ENCODE measurements at regions not wholly inside any gene's neighbourhood (a gene's known extent, or its start where the extent isn't known, plus 50 kb on each side); places are given as distances from the start of the nearest gene placed in this dataset.

DNA sequence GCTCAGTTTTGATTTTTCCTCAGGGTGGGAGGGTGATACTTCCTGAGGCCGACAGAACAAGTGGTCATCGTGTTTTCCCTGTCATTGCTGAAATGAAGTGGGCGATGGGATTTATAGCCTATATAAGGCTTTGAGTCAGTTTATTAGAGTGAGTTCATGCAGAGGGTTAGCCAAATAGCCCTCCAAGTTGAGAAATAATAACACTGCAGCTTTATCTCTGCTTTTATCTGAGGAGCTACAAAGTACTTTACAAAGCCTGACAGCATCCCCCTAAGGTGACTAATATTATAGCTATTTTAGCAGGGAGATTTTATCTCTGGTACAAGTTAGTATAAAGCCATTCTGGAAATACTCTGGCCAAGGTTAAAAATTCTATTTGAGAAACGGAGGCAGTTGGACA is 389.6 kb downstream of the MFSD1 start:
- 66 to 69% methylated on average over 4 of the region's 4 CpGs for WGBS, 2 donors

GRCh38 chr3:159196359-159196758 is 394.5 kb downstream of the MFSD1 start:
- ATAC-seq (ENCODE audit: low FRiP score in 2 of 2) (peak in 1 of 2 donors; percentile 23), DNase-seq (no peak)
- Histone ChIP-seq H3K4me1 (no peaks in the 10 kb centered on the region), H3K4me3 (no peak overlapping the region), H3K36me3 (no peaks in the 10 kb centered on the region), H3K27ac (no peak overlapping the region), H3K9me3 (peaks cover 0 to 9% (median 0%) of the 10 kb centered on the region in 4 donors), H3K27me3 (no peaks in the 10 kb centered on the region)
- 89 to 93% methylated on average over 1 of the region's 1 CpG for whole genome bisulfite sequencing, 2 donors
- TF ChIP-seq POLR2A (IDR thresholded peaks at IDR 0.05) = no peak
- TF ChIP-seq, protein P1, sequence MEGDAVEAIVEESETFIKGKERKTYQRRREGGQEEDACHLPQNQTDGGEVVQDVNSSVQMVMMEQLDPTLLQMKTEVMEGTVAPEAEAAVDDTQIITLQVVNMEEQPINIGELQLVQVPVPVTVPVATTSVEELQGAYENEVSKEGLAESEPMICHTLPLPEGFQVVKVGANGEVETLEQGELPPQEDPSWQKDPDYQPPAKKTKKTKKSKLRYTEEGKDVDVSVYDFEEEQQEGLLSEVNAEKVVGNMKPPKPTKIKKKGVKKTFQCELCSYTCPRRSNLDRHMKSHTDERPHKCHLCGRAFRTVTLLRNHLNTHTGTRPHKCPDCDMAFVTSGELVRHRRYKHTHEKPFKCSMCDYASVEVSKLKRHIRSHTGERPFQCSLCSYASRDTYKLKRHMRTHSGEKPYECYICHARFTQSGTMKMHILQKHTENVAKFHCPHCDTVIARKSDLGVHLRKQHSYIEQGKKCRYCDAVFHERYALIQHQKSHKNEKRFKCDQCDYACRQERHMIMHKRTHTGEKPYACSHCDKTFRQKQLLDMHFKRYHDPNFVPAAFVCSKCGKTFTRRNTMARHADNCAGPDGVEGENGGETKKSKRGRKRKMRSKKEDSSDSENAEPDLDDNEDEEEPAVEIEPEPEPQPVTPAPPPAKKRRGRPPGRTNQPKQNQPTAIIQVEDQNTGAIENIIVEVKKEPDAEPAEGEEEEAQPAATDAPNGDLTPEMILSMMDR (IDR thresholded peaks at IDR 0.05) = no peak
- no peak for TF ChIP-seq EP300 (IDR thresholded peaks at IDR 0.05)
- TF ChIP-seq POLR2AphosphoS5 (IDR thresholded peaks at IDR 0.05) = no peak

More for the DNA sequence above, 389.6 kb downstream of the MFSD1 start:
- Histone ChIP-seq H3K27ac (no peak overlapping the region), H3K9me3 (no peaks in the 10 kb centered on the region), H3K4me1 (no peaks in the 10 kb centered on the region), H3K36me3 (no peaks in the 10 kb centered on the region), H3K27me3 (no peaks in the 10 kb centered on the region), H3K4me3 (no peak overlapping the region)
- TF ChIP-seq POLR2AphosphoS5 (IDR thresholded peaks at IDR 0.05) (no peak), POLR2A (IDR thresholded peaks at IDR 0.05) (no peak), EP300 (IDR thresholded peaks at IDR 0.05) (no peak)
- TF ChIP-seq, protein P1 (IDR thresholded peaks at IDR 0.05) = no peak
- ATAC-seq (ENCODE audit: low FRiP score in 2 of 2) (no peak), DNase-seq (no peak)

DNA sequence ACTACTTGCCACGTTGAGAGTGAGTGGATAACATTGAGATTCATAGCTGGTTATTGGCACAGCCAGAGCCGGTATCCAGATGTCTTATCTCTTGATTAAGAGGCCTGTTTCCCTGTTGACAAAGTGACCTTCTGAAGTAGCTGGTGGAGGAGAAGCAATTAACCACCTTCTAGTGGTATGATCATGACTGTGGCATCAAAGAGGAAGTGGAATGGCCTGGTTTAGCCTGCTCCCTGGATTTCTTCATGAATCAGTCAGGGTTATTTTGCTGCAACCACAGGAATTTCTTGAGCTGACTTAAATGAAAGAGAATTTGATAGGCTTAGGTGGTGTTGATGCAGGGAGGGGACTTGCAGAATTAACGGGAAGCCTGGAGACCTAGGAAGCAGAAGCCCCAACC is 398.3 kb downstream of the MFSD1 start:
- no peak overlapping the region for H3K4me3 ChIP-seq
- no peak for ATAC-seq (ENCODE audit: low FRiP score in 2 of 2)
- DNase-seq = no peak
- TF ChIP-seq POLR2AphosphoS5 (IDR thresholded peaks at IDR 0.05) (no peak), EP300 (IDR thresholded peaks at IDR 0.05) (no peak), POLR2A (IDR thresholded peaks at IDR 0.05) (no peak)
- TF ChIP-seq, protein P1 (IDR thresholded peaks at IDR 0.05) = no peak
- no peaks in the 10 kb centered on the region for H3K36me3 ChIP-seq
- no peaks in the 10 kb centered on the region for H3K4me1 ChIP-seq
- H3K27ac ChIP-seq = no peak overlapping the region
- H3K27me3 ChIP-seq = no peaks in the 10 kb centered on the region
- WGBS, 2 donors = 70 to 71% methylated on average over 3 of the region's 3 CpGs
- H3K9me3 ChIP-seq = peaks cover 0 to 9% (median 0%) of the 10 kb centered on the region in 4 donors

GRCh38 chr3:159208050-159208449 is 406.2 kb downstream of the MFSD1 start:
- Histone ChIP-seq H3K4me3 (no peak overlapping the region), H3K27ac (no peak overlapping the region), H3K36me3 (no peaks in the 10 kb centered on the region), H3K9me3 (no peaks in the 10 kb centered on the region), H3K27me3 (no peaks in the 10 kb centered on the region), H3K4me1 (no peaks in the 10 kb centered on the region)
- ATAC-seq (ENCODE audit: low FRiP score in 2 of 2) (no peak), DNase-seq (no peak)
- WGBS, 2 donors = 77 to 88% methylated on average over 2 of the region's 2 CpGs
- TF ChIP-seq EP300 (IDR thresholded peaks at IDR 0.05) (no peak), POLR2A (IDR thresholded peaks at IDR 0.05) (no peak), POLR2AphosphoS5 (IDR thresholded peaks at IDR 0.05) (no peak)
- TF ChIP-seq, protein P1 (IDR thresholded peaks at IDR 0.05) = no peak

- 55 to 87% methylated on average over 3 to 4 of the region's 4 CpGs for WGBS, 2 donors
These were observed 407.6 kb downstream of the MFSD1 start for GRCh38 chr3:159209459-159209858.

More at GRCh38 chr3:159209459-159209858, 407.6 kb downstream of the MFSD1 start:
- no peak overlapping the region for H3K4me3 ChIP-seq
- H3K4me1 ChIP-seq = no peaks in the 10 kb centered on the region
- TF ChIP-seq POLR2AphosphoS5 (IDR thresholded peaks at IDR 0.05) = no peak
- TF ChIP-seq, protein P1 (IDR thresholded peaks at IDR 0.05) = no peak
- TF ChIP-seq POLR2A (IDR thresholded peaks at IDR 0.05) = no peak
- no peak for TF ChIP-seq EP300 (IDR thresholded peaks at IDR 0.05)
- DNase-seq (peak in 1 of 2 donors; percentile 5), ATAC-seq (ENCODE audit: low FRiP score in 2 of 2) (no peak)
- no peaks in the 10 kb centered on the region for H3K36me3 ChIP-seq
- no peaks in the 10 kb centered on the region for H3K9me3 ChIP-seq
- H3K27ac ChIP-seq = no peak overlapping the region
- no peaks in the 10 kb centered on the region for H3K27me3 ChIP-seq
